HEK293 (cell line): ENCODE measurements at regions not wholly inside any gene's neighbourhood (a gene's known extent, or its start where the extent isn't known, plus 50 kb on each side); places are given as distances from the start of the nearest gene placed in this dataset.

Source experiments
- ZNF23 ChIP-seq: fragments of 450-650 bp; formaldehyde crosslinking; IDR thresholded peaks from 2 replicates; pipeline ENCODE4 v1.5.1; 2016; ENCODE audit warnings: missing biosample characterization, missing genetic modification characterization, borderline replicate concordance
- ZNF274 ChIP-seq, 2 experiments: fragments of 200-500 bp in 1 of 2; fragments of 450-650 bp in 1 of 2; sonication (Bioruptor generic) in 1 of 2; formaldehyde crosslinking in 1 of 2; IDR thresholded peaks; 2 replicates each; pipeline versions ENCODE4 v1.5.1 to v1.6.1; 2014 to 2016; ENCODE audit warnings: borderline replicate concordance in 1 of 2, inconsistent platforms in 1 of 2, low read length in 1 of 2, missing biosample characterization in 1 of 2, missing genetic modification characterization in 1 of 2
- ZNF830 ChIP-seq: fragments of 450-650 bp; IDR thresholded peaks from 2 replicates; pipeline ENCODE4 v1.5.0; 2018; ENCODE audit warnings: missing biosample characterization, missing genetic modification characterization, low read depth, mild to moderate bottlenecking, moderate library complexity

DNA sequence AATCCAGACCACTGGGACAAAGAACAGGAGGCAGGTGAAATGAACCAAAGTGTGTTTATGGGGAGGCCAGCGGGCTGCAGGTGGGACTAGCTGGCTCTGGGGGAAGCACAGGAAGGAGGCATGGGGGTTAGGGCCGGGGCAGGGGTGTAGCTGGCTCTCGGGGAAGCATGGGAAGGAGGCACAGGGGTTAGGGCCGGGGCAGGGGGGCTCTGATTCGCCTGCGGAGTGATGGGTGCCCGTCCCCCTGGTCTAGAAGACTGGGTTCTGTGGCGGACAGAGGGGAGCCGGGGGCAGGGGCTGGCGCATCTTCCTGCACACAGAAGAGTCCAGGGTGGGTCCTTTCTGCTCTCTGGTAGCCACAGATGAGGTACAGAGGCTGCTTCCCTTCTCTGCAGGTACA lies 310.3 kb downstream of the TMEM121 start:
- TF ChIP-seq ZNF830 (no peak), ZNF274 (IDR thresholded peaks at IDR 0.05; ENCODE audit: low read length) (no peak), ZNF274 (tag by site-specific recombination; IDR thresholded peaks at IDR 0.05; ENCODE audit: borderline replicate concordance) (no peak), ZNF23 (tag by site-specific recombination) (no peak)
